Effector memory CD4-positive, alpha-beta T cell (primary cell): ENCODE measurements at regions not wholly inside any gene's neighbourhood (a gene's known extent, or its start where the extent isn't known, plus 50 kb on each side); places are given as distances from the start of the nearest gene placed in this dataset.

Experiments used
- DNase-seq, 3 donors: peaks; one replicate each; pipeline ENCODE4 v3.0.0-alpha.2; 2020
- H3K27ac ChIP-seq: 2 replicates; pipeline ENCODE4 v1.7.0; 2013; ENCODE audit warnings: mild to moderate bottlenecking, low read length, moderate library complexity; ENCODE audit not compliant: insufficient read depth, poor library complexity, severe bottlenecking
- H3K27me3 ChIP-seq: replicated peaks from 2 replicates; pipeline ENCODE4 v1.7.0; 2013; ENCODE audit warnings: mild to moderate bottlenecking, low read length; ENCODE audit not compliant: insufficient read depth, control insufficient read depth, poor library complexity, severe bottlenecking
- H3K36me3 ChIP-seq: 2 replicates; pipeline ENCODE4 v1.7.0; 2013; ENCODE audit warnings: mild to moderate bottlenecking, low read length, moderate library complexity; ENCODE audit not compliant: control insufficient read depth, insufficient read depth
- H3K4me1 ChIP-seq: 2 replicates; pipeline ENCODE4 v1.7.0; 2013; ENCODE audit warnings: low read length, mild to moderate bottlenecking; ENCODE audit not compliant: control insufficient read depth, insufficient read depth, poor library complexity, severe bottlenecking
- H3K4me3 ChIP-seq: 2 replicates; pipeline ENCODE4 v1.7.0; 2013; ENCODE audit warnings: low read length, low read depth, mild to moderate bottlenecking; ENCODE audit not compliant: insufficient read depth, poor library complexity, severe bottlenecking
- H3K9me3 ChIP-seq: 2 replicates; pipeline ENCODE4 v1.7.0; 2013; ENCODE audit warnings: mild to moderate bottlenecking, low read length, moderate library complexity; ENCODE audit not compliant: control insufficient read depth

DNA sequence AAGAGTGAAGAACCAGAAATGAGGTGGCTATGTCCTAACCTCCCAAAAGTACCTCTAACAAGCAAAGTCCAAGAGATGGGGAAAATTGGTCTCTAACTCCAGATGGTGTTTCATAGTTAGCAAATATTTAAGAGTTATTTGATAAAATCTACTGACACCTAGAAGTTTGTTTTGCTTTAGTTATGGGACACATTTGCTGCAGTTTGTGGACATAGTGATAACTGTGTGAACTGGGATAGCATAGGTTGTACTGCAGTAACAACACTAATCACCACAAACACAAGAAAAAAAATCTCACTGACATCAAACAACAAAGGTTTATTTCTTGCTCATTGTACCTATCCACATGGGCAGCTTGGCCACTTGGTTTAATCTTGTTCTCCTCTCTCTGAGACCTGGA, 965.0 kb upstream of the SPRY2 start:
- Histone ChIP-seq H3K9me3 (no peaks in the 10 kb centered on the region), H3K4me3 (no peak overlapping the region)

GRCh38 chr13:81304121-81304659, 963.3 kb upstream of the SPRY2 start:
- Histone ChIP-seq H3K4me1 (no peaks in the 10 kb centered on the region), H3K4me3 (no peak overlapping the region), H3K9me3 (no peaks in the 10 kb centered on the region), H3K36me3 (no peaks in the 10 kb centered on the region), H3K27me3 (no peaks in the 10 kb centered on the region), H3K27ac (no peak overlapping the region)
- no peak for DNase-seq

More for the DNA sequence above, 965.0 kb upstream of the SPRY2 start:
- Histone ChIP-seq H3K36me3 (no peaks in the 10 kb centered on the region), H3K27me3 (no peaks in the 10 kb centered on the region), H3K4me1 (no peaks in the 10 kb centered on the region), H3K27ac (no peak overlapping the region)
- no peak for DNase-seq

GRCh38 chr13:81302677-81303076, 961.8 kb upstream of the SPRY2 start:
- no peaks in the 10 kb centered on the region for H3K4me1 ChIP-seq
- H3K27me3 ChIP-seq = no peaks in the 10 kb centered on the region
- no peaks in the 10 kb centered on the region for H3K36me3 ChIP-seq
- no peak for DNase-seq
- H3K27ac ChIP-seq = no peak overlapping the region
- H3K9me3 ChIP-seq = no peaks in the 10 kb centered on the region
- H3K4me3 ChIP-seq = no peak overlapping the region

- no peaks in the 10 kb centered on the region for H3K4me1 ChIP-seq
- H3K27ac ChIP-seq = no peak overlapping the region
- H3K36me3 ChIP-seq = no peaks in the 10 kb centered on the region
- H3K9me3 ChIP-seq = no peaks in the 10 kb centered on the region
- H3K4me3 ChIP-seq = no peak overlapping the region
- no peaks in the 10 kb centered on the region for H3K27me3 ChIP-seq
- no peak for DNase-seq
Measured at GRCh38 chr13:81302125-81302524, 961.2 kb upstream of the SPRY2 start.

GRCh38 chr13:81295177-81295576, 954.3 kb upstream of the SPRY2 start:
- H3K4me3 ChIP-seq = no peak overlapping the region

DNA sequence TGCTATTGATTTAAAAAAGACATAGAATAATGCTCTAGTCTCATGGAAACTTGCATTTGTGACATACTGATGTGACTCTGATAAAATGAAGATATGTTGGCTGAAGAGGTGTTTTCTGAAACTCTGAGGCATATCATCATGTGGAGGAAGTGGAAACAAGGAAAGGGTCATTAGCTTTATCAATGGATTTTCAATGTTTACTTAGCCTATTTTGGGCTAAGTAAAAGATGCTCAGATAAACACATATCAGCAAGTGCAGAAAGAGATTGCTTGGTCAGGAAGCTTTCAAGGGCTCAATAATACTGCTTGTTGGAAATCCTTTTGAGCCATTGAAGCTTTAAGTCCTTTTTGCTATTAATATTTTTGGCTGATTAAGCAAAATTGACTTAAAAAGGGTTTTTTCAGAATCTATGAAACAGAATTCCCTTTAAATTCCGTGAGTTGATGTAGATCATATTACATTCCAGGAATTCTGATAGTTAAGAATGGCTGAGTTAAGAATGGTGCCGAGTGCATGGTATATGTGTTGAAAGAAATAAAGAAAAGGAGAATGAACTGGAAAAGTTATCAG, 952.8 kb upstream of the SPRY2 start:
- H3K36me3 ChIP-seq = no peaks in the 10 kb centered on the region
- no peak overlapping the region for H3K27ac ChIP-seq
- H3K9me3 ChIP-seq = no peaks in the 10 kb centered on the region
- no peaks in the 10 kb centered on the region for H3K4me1 ChIP-seq
- DNase-seq = no peak
- H3K4me3 ChIP-seq = no peak overlapping the region
- no peaks in the 10 kb centered on the region for H3K27me3 ChIP-seq

More at GRCh38 chr13:81295177-81295576, 954.3 kb upstream of the SPRY2 start:
- DNase-seq = no peak
- H3K4me1 ChIP-seq = no peaks in the 10 kb centered on the region
- no peaks in the 10 kb centered on the region for H3K27me3 ChIP-seq
- H3K36me3 ChIP-seq = no peaks in the 10 kb centered on the region
- H3K27ac ChIP-seq = no peak overlapping the region
- H3K9me3 ChIP-seq = no peaks in the 10 kb centered on the region

DNA sequence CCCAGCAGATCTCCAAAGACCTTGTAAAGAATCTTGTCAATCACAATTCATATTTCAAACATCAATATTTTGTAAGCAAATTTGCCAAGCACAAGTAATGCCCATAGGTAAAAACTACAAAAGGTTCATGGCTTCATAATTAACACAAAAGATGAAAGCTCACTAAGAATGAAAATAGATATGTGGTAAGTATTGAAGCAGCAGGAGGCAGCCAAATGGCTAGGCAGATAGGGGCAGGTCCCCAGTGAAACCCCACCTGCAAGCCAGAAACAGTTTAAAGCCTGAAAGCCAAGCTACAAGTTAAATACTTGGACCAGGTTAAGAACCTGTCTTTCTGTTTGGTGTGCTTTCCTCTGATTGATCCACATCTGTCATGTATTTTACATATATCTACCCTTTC, 942.6 kb upstream of the SPRY2 start:
- no peak overlapping the region for H3K27ac ChIP-seq
- H3K4me3 ChIP-seq = no peak overlapping the region
- DNase-seq = no peak
- no peaks in the 10 kb centered on the region for H3K9me3 ChIP-seq
- H3K4me1 ChIP-seq = no peaks in the 10 kb centered on the region
- no peaks in the 10 kb centered on the region for H3K27me3 ChIP-seq
- H3K36me3 ChIP-seq = no peaks in the 10 kb centered on the region

DNA sequence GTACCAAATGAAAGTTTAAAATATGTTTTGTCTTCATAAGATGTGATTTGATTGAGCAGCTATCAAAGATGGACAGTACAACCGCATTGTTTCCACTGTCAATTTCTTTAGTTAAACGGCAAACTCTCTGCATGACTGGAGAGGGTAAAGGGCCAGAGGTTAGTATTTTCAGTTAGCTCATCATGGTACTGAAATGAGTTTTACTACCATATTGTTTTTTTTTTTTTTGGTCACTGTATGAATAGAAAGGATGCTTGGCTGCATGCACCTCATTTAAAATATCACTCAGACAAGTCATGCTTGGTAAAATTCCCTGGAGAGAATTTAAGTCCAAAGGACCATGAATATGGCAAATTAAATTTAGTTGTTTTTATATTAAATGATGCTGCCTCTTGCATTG, 942.1 kb upstream of the SPRY2 start:
- DNase-seq = no peak
- H3K36me3 ChIP-seq = no peaks in the 10 kb centered on the region
- H3K27me3 ChIP-seq = no peaks in the 10 kb centered on the region
- H3K4me1 ChIP-seq = no peaks in the 10 kb centered on the region
- no peak overlapping the region for H3K27ac ChIP-seq
- H3K9me3 ChIP-seq = no peaks in the 10 kb centered on the region
- no peak overlapping the region for H3K4me3 ChIP-seq

DNA sequence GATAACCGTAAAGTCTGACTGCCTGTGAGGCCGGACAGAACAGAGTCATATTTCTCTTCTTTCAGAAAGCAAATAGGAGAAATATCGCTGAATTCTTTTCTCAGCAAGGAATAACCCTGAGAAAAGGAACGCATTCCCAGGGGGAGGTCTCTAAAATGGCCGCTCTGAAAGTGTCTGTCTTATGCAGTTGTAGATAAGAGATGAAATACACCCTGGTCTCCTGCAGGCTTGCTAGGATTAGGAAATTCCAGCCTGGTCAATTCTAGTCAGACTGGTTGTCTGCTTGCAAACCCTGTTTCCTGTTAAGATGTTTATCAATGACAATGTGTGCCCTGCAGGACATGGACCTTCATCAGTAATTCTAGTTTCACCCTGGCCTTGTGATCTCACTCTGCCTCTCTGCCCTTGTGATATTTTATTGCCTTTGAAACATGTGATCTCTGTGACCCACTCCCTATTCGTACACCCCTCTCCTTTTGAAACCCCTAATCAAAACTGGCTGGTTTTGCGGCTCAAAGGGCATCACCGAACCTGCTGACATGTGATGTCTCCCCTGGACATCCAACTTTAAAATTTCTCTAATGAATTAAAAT, 934.8 kb upstream of the SPRY2 start:
- H3K4me1 ChIP-seq = no peaks in the 10 kb centered on the region
- H3K9me3 ChIP-seq = no peaks in the 10 kb centered on the region
- H3K27ac ChIP-seq = no peak overlapping the region
- no peaks in the 10 kb centered on the region for H3K36me3 ChIP-seq
- H3K27me3 ChIP-seq = no peaks in the 10 kb centered on the region
- H3K4me3 ChIP-seq = no peak overlapping the region
- no peak for DNase-seq

GRCh38 chr13:81247711-81248110, 906.8 kb upstream of the SPRY2 start:
- H3K4me3 ChIP-seq = no peak overlapping the region
- H3K27me3 ChIP-seq = no peaks in the 10 kb centered on the region
- DNase-seq = no peak
- H3K9me3 ChIP-seq = no peaks in the 10 kb centered on the region
- H3K27ac ChIP-seq = no peak overlapping the region
- H3K36me3 ChIP-seq = no peaks in the 10 kb centered on the region
- H3K4me1 ChIP-seq = no peaks in the 10 kb centered on the region
